HCT116 (cell line): ENCODE measurements at regions not wholly inside any gene's neighbourhood (a gene's known extent, or its start where the extent isn't known, plus 50 kb on each side); places are given as distances from the start of the nearest gene placed in this dataset.

ENCODE experiments used
- ATAC-seq: fragments of 200-7000 bp; cut with Tn5 transposase; 2 replicates; pipeline ENCODE4 v1.9.1; 2020; ENCODE audit warnings: mild to moderate bottlenecking, moderate library complexity
- BruUV-seq: library from RNA; stranded (reverse); fragments of 400-500 nt; replicated peaks from 2 replicates; lab custom pipeline; 2021; lab: Mats Ljungman, UMichigan
- CTCF ChIA-PET: fragments of 300-600 bp; sonication (Branson Sonifier 250); formaldehyde crosslinking; loops from one replicate; lab custom pipeline; 2021; ENCODE audit warnings: antibody characterized with exemption; lab: Charles Lee
- POLR2A ChIA-PET: fragments of 300-600, 350-600 bp; sonication (Branson Sonifier 250); formaldehyde crosslinking; loops from one replicate; lab custom pipeline; 2021; ENCODE audit warnings: antibody characterized with exemption; lab: Charles Lee
- RAD21 ChIA-PET, 2 experiments: fragments of 300-600 bp; sonication (Branson Sonifier 250); formaldehyde crosslinking; loops; one replicate each; lab custom pipeline; 2023; ENCODE audit warnings: low total read pairs in 2 of 2; ENCODE audit not compliant: uncharacterized antibody in 2 of 2, unreplicated experiment in 2 of 2, low non-redundant PET in 1 of 2; lab: Charles Lee
- DNase-seq: peaks from one replicate; pipeline ENCODE4 v3.0.0-alpha.2; 2010; ENCODE audit warnings: low read depth, low spot score
- H2AFZ ChIP-seq: fragments of 200-600 bp; shearing (Covaris generic), sonication (generic); 2 replicates; pipeline ENCODE4 v1.6.1; 2017; ENCODE audit warnings: low read depth, mixed run types, mixed read lengths, antibody characterized with exemption, low read length; ENCODE audit not compliant: poor library complexity, severe bottlenecking
- H3K27ac ChIP-seq: 2 replicates; pipeline ENCODE4 v1.5.1; 2012; ENCODE audit warnings: low read depth, low read length
- H3K27me3 ChIP-seq: fragments of 200-600 bp; sonication (generic); 2 replicates; pipeline ENCODE4 v1.6.1; 2016; ENCODE audit warnings: mixed run types, low read length, mixed read lengths; ENCODE audit not compliant: insufficient read depth
- H3K36me3 ChIP-seq, 2 experiments: fragments of 200-500 bp in 1 of 2; fragments of 200-600 bp in 1 of 2; sonication (Bioruptor generic) in 1 of 2; sonication (generic) in 1 of 2; 2 replicates each; pipeline versions ENCODE4 v1.5.1 to v1.6.1; 2014 to 2016; ENCODE audit warnings: low read length in 2 of 2, inconsistent platforms in 1 of 2, mixed read lengths in 1 of 2, mixed run types in 1 of 2; ENCODE audit not compliant: insufficient read depth in 2 of 2, control insufficient read depth in 1 of 2
- H3K4me1 ChIP-seq, 2 experiments: fragments of 200-600 bp in 1 of 2; sonication (generic) in 1 of 2; 2 replicates each; pipeline versions ENCODE4 v1.5.1 to v1.6.1; 2012 to 2017; ENCODE audit warnings: low read length in 2 of 2, inconsistent platforms in 1 of 2, mild to moderate bottlenecking in 1 of 2, mixed read lengths in 1 of 2, mixed run types in 1 of 2, moderate library complexity in 1 of 2; ENCODE audit not compliant: insufficient read depth in 2 of 2, control insufficient read depth in 1 of 2
- H3K4me2 ChIP-seq: fragments of 200-600 bp; sonication (generic); 2 replicates; pipeline ENCODE4 v1.6.1; 2017; ENCODE audit warnings: mixed run types, low read length, mixed read lengths
- H3K4me3 ChIP-seq, 2 experiments: fragments of 200-600 bp in 1 of 2; sonication (generic) in 1 of 2; replicated peaks in 1 of 2; 2 replicates each; pipeline ENCODE4 v1.5.1; 2011 to 2016; ENCODE audit warnings: low read length in 2 of 2, control low read depth in 1 of 2, low read depth in 1 of 2, mild to moderate bottlenecking in 1 of 2, mixed read lengths in 1 of 2, mixed run types in 1 of 2
- H3K79me2 ChIP-seq: fragments of 200-600 bp; sonication (generic); 2 replicates; pipeline ENCODE4 v1.6.1; 2017; ENCODE audit warnings: mild to moderate bottlenecking, mixed run types, low read length, moderate library complexity, mixed read lengths; ENCODE audit not compliant: insufficient read depth
- H3K9ac ChIP-seq: fragments of 200-600 bp; sonication (generic); 2 replicates; pipeline ENCODE4 v1.6.1; 2016; ENCODE audit warnings: low read length, mixed read lengths
- H3K9me2 ChIP-seq: fragments of 200-600 bp; sonication (generic), shearing (Covaris generic); 2 replicates; pipeline ENCODE4 v1.6.1; 2017; ENCODE audit warnings: mixed run types, mild to moderate bottlenecking, moderate library complexity; ENCODE audit not compliant: insufficient read depth
- H3K9me3 ChIP-seq, 2 experiments: fragments of 200-500 bp in 1 of 2; fragments of 200-600 bp in 1 of 2; sonication (Bioruptor generic) in 1 of 2; sonication (generic) in 1 of 2; 2 replicates each; pipeline ENCODE4 v1.6.1; 2014 to 2017; ENCODE audit warnings: low read length in 2 of 2, mixed read lengths in 2 of 2, inconsistent platforms in 1 of 2, low read depth in 1 of 2, mild to moderate bottlenecking in 1 of 2, mixed run types in 1 of 2, moderate library complexity in 1 of 2; ENCODE audit not compliant: control insufficient read depth in 1 of 2, insufficient read depth in 1 of 2
- H4K20me1 ChIP-seq: fragments of 200-600 bp; sonication (generic), shearing (Covaris generic); 2 replicates; pipeline ENCODE4 v1.6.1; 2017; ENCODE audit warnings: mixed run types, mild to moderate bottlenecking, moderate library complexity; ENCODE audit not compliant: insufficient read depth
- CBX3 ChIP-seq: IDR thresholded peaks from 2 replicates; pipeline ENCODE4 v1.6.1; 2012; ENCODE audit warnings: low read depth
- EGR1 ChIP-seq: IDR thresholded peaks from 2 replicates; pipeline ENCODE4 v1.6.1; 2012; ENCODE audit warnings: low read depth
- ELF1 ChIP-seq: IDR thresholded peaks from 2 replicates; pipeline ENCODE4 v1.6.1; 2012; ENCODE audit warnings: low read depth, borderline replicate concordance
- EZH2 ChIP-seq: fragments of 200-600 bp; sonication (generic); IDR thresholded peaks from 2 replicates; pipeline ENCODE4 v1.6.1; 2017; ENCODE audit warnings: antibody characterized with exemption, mixed run types
- EZH2phosphoT487 ChIP-seq: fragments of 200-600 bp; IDR thresholded peaks from 2 replicates; pipeline ENCODE4 v1.6.1; 2018; ENCODE audit warnings: antibody characterized with exemption, borderline replicate concordance
- FOSL1 ChIP-seq: IDR thresholded peaks from 2 replicates; pipeline ENCODE4 v1.6.1; 2012; ENCODE audit warnings: low read depth
- JUND ChIP-seq: IDR thresholded peaks from 2 replicates; pipeline ENCODE4 v1.6.1; 2012
- POLR2A ChIP-seq: IDR thresholded peaks from 2 replicates; pipeline ENCODE4 v1.7.0; 2011; ENCODE audit warnings: borderline replicate concordance; ENCODE audit not compliant: insufficient read depth, insufficient read length; ENCODE audit errors: extremely low read depth
- POLR2AphosphoS5 ChIP-seq: IDR thresholded peaks from 2 replicates; pipeline ENCODE4 v1.6.1; 2011; ENCODE audit warnings: mild to moderate bottlenecking, low read depth, low read length, moderate library complexity
- RAD21 ChIP-seq: IDR thresholded peaks from 2 replicates; pipeline ENCODE4 v1.6.1; 2012; ENCODE audit warnings: low read depth, mild to moderate bottlenecking
- SIN3A ChIP-seq: IDR thresholded peaks from 2 replicates; pipeline ENCODE4 v1.6.1; 2012; ENCODE audit warnings: low read depth
- SP1 ChIP-seq: IDR thresholded peaks from 2 replicates; pipeline ENCODE4 v1.6.1; 2012; ENCODE audit warnings: low read depth
- SRF ChIP-seq: IDR thresholded peaks from 2 replicates; pipeline ENCODE4 v1.6.1; 2012; ENCODE audit warnings: low read depth
- TCF7L2 ChIP-seq: IDR thresholded peaks from 2 replicates; pipeline ENCODE4 v1.7.0; 2011; ENCODE audit warnings: borderline replicate concordance, inconsistent platforms; ENCODE audit not compliant: insufficient read depth, insufficient read length; ENCODE audit errors: extremely low read depth
- YY1 ChIP-seq: IDR thresholded peaks from 2 replicates; pipeline ENCODE4 v1.6.1; 2011; ENCODE audit warnings: low read length, low read depth, moderate library complexity, mild to moderate bottlenecking; ENCODE audit not compliant: insufficient replicate concordance; ENCODE audit errors: extremely low read depth
- ZFX ChIP-seq: fragments of 450-650 bp; IDR thresholded peaks from 2 replicates; pipeline ENCODE4 v1.6.1; 2017
- intact Hi-C: fragments of 100-400 bp; cut with micrococcal nuclease; formaldehyde crosslinking; loops from 2 replicates; pipeline ENCODE4 v1.10.0; 2022
- TF ChIP-seq, protein P1 (sequence below): IDR thresholded peaks from 2 replicates; pipeline ENCODE4 v1.6.1; 2011; ENCODE audit warnings: mild to moderate bottlenecking, low read length, moderate library complexity; ENCODE audit not compliant: insufficient replicate concordance; ENCODE audit errors: extremely low read depth
- TF ChIP-seq, protein P2 (sequence below): IDR thresholded peaks from 2 replicates; pipeline ENCODE4 v1.6.1; 2012
- TF ChIP-seq, protein P3 (sequence below): IDR thresholded peaks from 2 replicates; pipeline ENCODE4 v1.6.1; 2012
- TF ChIP-seq, protein P4 (sequence below), 3 experiments: fragments of 200-600 bp in 1 of 3; sonication (generic) in 1 of 3; IDR thresholded peaks in 2 of 3; conservative IDR thresholded peaks in 1 of 3; 2 replicates each; pipeline ENCODE4 v1.5.1; 2012 to 2017; ENCODE audit warnings: low read depth in 2 of 3, low read length in 2 of 3, antibody characterized with exemption in 1 of 3, borderline replicate concordance in 1 of 3, control low read depth in 1 of 3, mild to moderate bottlenecking in 1 of 3, mixed read lengths in 1 of 3, mixed run types in 1 of 3, moderate library complexity in 1 of 3; ENCODE audit not compliant: insufficient read depth in 1 of 3

DNA sequence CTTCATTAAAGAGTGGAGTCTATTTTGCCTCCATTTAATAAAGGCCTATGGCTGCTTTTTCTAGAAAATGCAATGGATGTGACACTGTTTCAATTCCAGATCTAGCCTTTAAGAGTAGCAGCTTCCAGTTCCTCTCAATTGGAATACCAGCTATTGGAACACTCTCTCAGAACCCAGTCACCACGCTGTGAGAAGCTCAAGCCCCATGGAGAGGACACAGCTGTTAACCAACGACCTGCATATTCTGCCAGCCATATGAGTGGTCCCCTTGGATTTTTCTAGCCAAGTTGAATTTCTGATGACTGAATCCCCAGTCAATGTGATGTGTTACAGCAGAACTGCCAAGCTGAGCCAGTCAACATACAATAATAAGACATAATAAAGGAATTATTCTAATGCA, 131.8 kb downstream of the TMTC3 start:
- intact Hi-C loops: no loop called here
- Histone ChIP-seq H3K4me3 (no peak overlapping the region), H2AFZ (peak overlapping the region; percentile 23), H4K20me1 (no peaks in the 10 kb centered on the region), H3K27ac (no peak overlapping the region), H3K9me3 (no peaks in the 10 kb centered on the region), H3K79me2 (no peaks in the 10 kb centered on the region), H3K9ac (no peak overlapping the region), H3K4me1 (no peaks in the 10 kb centered on the region), H3K9me2 (no peaks in the 10 kb centered on the region), H3K36me3 (no peaks in the 10 kb centered on the region), H3K27me3 (no peaks in the 10 kb centered on the region)
- ChIA-PET RAD21 (no interaction called here), POLR2A (no interaction called here), CTCF (no interaction called here)
- BruUV-seq: no TSS peak
- ATAC-seq (no peak), DNase-seq (no peak)
- TF ChIP-seq SIN3A (no peak), EZH2phosphoT487 (no peak), ELF1 (no peak), RAD21 (no peak), TCF7L2 (no peak), POLR2AphosphoS5 (no peak), EZH2 (no peak), FOSL1 (no peak), SP1 (no peak), YY1 (no peak), POLR2A (no peak), SRF (no peak), ZFX (no peak), JUND (no peak), EGR1 (no peak), CBX3 (no peak)
- TF ChIP-seq, protein P1, sequence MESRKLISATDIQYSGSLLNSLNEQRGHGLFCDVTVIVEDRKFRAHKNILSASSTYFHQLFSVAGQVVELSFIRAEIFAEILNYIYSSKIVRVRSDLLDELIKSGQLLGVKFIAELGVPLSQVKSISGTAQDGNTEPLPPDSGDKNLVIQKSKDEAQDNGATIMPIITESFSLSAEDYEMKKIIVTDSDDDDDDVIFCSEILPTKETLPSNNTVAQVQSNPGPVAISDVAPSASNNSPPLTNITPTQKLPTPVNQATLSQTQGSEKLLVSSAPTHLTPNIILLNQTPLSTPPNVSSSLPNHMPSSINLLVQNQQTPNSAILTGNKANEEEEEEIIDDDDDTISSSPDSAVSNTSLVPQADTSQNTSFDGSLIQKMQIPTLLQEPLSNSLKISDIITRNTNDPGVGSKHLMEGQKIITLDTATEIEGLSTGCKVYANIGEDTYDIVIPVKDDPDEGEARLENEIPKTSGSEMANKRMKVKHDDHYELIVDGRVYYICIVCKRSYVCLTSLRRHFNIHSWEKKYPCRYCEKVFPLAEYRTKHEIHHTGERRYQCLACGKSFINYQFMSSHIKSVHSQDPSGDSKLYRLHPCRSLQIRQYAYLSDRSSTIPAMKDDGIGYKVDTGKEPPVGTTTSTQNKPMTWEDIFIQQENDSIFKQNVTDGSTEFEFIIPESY: no peak
- TF ChIP-seq, protein P2, sequence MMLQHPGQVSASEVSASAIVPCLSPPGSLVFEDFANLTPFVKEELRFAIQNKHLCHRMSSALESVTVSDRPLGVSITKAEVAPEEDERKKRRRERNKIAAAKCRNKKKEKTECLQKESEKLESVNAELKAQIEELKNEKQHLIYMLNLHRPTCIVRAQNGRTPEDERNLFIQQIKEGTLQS: no peak
- TF ChIP-seq, protein P3, sequence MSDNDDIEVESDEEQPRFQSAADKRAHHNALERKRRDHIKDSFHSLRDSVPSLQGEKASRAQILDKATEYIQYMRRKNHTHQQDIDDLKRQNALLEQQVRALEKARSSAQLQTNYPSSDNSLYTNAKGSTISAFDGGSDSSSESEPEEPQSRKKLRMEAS: no peak
- TF ChIP-seq, protein P4, sequence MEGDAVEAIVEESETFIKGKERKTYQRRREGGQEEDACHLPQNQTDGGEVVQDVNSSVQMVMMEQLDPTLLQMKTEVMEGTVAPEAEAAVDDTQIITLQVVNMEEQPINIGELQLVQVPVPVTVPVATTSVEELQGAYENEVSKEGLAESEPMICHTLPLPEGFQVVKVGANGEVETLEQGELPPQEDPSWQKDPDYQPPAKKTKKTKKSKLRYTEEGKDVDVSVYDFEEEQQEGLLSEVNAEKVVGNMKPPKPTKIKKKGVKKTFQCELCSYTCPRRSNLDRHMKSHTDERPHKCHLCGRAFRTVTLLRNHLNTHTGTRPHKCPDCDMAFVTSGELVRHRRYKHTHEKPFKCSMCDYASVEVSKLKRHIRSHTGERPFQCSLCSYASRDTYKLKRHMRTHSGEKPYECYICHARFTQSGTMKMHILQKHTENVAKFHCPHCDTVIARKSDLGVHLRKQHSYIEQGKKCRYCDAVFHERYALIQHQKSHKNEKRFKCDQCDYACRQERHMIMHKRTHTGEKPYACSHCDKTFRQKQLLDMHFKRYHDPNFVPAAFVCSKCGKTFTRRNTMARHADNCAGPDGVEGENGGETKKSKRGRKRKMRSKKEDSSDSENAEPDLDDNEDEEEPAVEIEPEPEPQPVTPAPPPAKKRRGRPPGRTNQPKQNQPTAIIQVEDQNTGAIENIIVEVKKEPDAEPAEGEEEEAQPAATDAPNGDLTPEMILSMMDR (IDR thresholded peaks at IDR 0.05 in 2 of 3, conservative IDR thresholded peaks at IDR 0.05 in 1 of 3; ENCODE audit: borderline replicate concordance in 1 of 3, insufficient read depth in 1 of 3, low read depth in 2 of 3, low read length in 2 of 3): no peak
- TF ChIP-seq, all 23 proteins: peak for 0
- H3K4me2 ChIP-seq: no peak overlapping the region
